OCI-LY7 (cell line): ENCODE measurements at regions not wholly inside any gene's neighbourhood (a gene's known extent, or its start where the extent isn't known, plus 50 kb on each side); places are given as distances from the start of the nearest gene placed in this dataset.

Experiments used
- BruUV-seq: library from RNA; stranded (reverse); fragments of 400-500 nt; replicated peaks from 2 replicates; lab custom pipeline; 2021; lab: Mats Ljungman, UMichigan
- CTCF ChIA-PET: fragments of 300-600 bp; sonication (Branson Sonifier 250); formaldehyde crosslinking; loops from one replicate; lab custom pipeline; 2022; ENCODE audit warnings: antibody characterized with exemption; ENCODE audit not compliant: unreplicated experiment; lab: Charles Lee
- POLR2A ChIA-PET: fragments of 300-600 bp; sonication (Branson Sonifier 250); formaldehyde crosslinking; loops from one replicate; lab custom pipeline; 2022; ENCODE audit warnings: antibody characterized with exemption; lab: Charles Lee
- DNase-seq: peaks from one replicate; pipeline ENCODE4 v3.0.0-alpha.2; 2015; ENCODE audit warnings: low spot score
- H2AFZ ChIP-seq: fragments of 200-600 bp; sonication (generic), shearing (Covaris generic); 2 replicates; pipeline ENCODE4 v1.6.1; 2014; ENCODE audit warnings: mild to moderate bottlenecking, antibody characterized with exemption, low read length, moderate library complexity
- H3K27ac ChIP-seq: fragments of 200-600 bp; sonication (generic); 2 replicates; pipeline ENCODE4 v1.5.1; 2014; ENCODE audit warnings: mixed run types, low read depth, mild to moderate bottlenecking, moderate library complexity, low read length, inconsistent platforms; ENCODE audit not compliant: poor library complexity, severe bottlenecking
- H3K36me3 ChIP-seq: fragments of 200-600 bp; sonication (generic); 2 replicates; pipeline ENCODE4 v1.6.1; 2014; ENCODE audit warnings: mild to moderate bottlenecking, antibody characterized with exemption, low read length, moderate library complexity, mixed read lengths; ENCODE audit not compliant: insufficient read depth
- H3K4me1 ChIP-seq: fragments of 200-600 bp; sonication (generic); 2 replicates; pipeline ENCODE4 v1.5.1; 2014; ENCODE audit warnings: mild to moderate bottlenecking, low read length; ENCODE audit not compliant: insufficient read depth, poor library complexity, severe bottlenecking
- H3K4me2 ChIP-seq: fragments of 200-600 bp; sonication (generic); 2 replicates; pipeline ENCODE4 v1.6.1; 2014; ENCODE audit warnings: mild to moderate bottlenecking, low read length
- H3K4me3 ChIP-seq: fragments of 200-600 bp; sonication (generic); 2 replicates; pipeline ENCODE4 v1.5.1; 2014; ENCODE audit warnings: mild to moderate bottlenecking, low read depth, low read length; ENCODE audit not compliant: poor library complexity, severe bottlenecking
- H3K79me2 ChIP-seq: fragments of 200-600 bp; sonication (generic); 2 replicates; pipeline ENCODE4 v1.6.1; 2016; ENCODE audit warnings: low read depth, mild to moderate bottlenecking, low read length, moderate library complexity, mixed read lengths; ENCODE audit not compliant: insufficient read depth
- H3K9me2 ChIP-seq: fragments of 200-600 bp; sonication (generic); 2 replicates; pipeline ENCODE4 v1.6.1; 2016; ENCODE audit warnings: mild to moderate bottlenecking, low read length, mixed read lengths; ENCODE audit not compliant: insufficient read depth
- H3K9me3 ChIP-seq: fragments of 200-600 bp; sonication (generic); 2 replicates; pipeline ENCODE4 v1.6.1; 2014; ENCODE audit warnings: mild to moderate bottlenecking, mixed run types, low read length, mixed read lengths
- H4K20me1 ChIP-seq: fragments of 200-600 bp; sonication (generic); 2 replicates; pipeline ENCODE4 v1.6.1; 2014; ENCODE audit warnings: mild to moderate bottlenecking, antibody characterized with exemption, low read length, moderate library complexity, mixed read lengths; ENCODE audit not compliant: insufficient read depth
- CTCF ChIP-seq: fragments of 200-600 bp; sonication (generic); conservative IDR thresholded peaks from 2 replicates; pipeline ENCODE4 v1.5.1; 2014; ENCODE audit warnings: mild to moderate bottlenecking, antibody characterized with exemption, low read length, moderate library complexity, mixed read lengths
- EZH2phosphoT487 ChIP-seq: fragments of 200-600 bp; sonication (generic); IDR thresholded peaks from 2 replicates; pipeline ENCODE4 v1.6.1; 2018; ENCODE audit warnings: low read depth, borderline replicate concordance, mild to moderate bottlenecking, mixed run types, antibody characterized with exemption, low read length, moderate library complexity, mixed read lengths
- intact Hi-C: fragments of 100-400 bp; cut with micrococcal nuclease; formaldehyde crosslinking; loops from one replicate; pipeline ENCODE4 v1.10.0; 2022; ENCODE audit not compliant: unreplicated experiment

- no peaks in the 10 kb centered on the region for H3K36me3 ChIP-seq
- POLR2A ChIA-PET: no interaction called here
- no peak overlapping the region for H3K27ac ChIP-seq
- H3K4me2 ChIP-seq: no peak overlapping the region
- H3K9me3 ChIP-seq: no peaks in the 10 kb centered on the region
- no peaks in the 10 kb centered on the region for H3K79me2 ChIP-seq
- H4K20me1 ChIP-seq: no peaks in the 10 kb centered on the region
- intact Hi-C loops: no loop called here
- no peak overlapping the region for H3K4me3 ChIP-seq
- no peaks in the 10 kb centered on the region for H3K9me2 ChIP-seq
- no TSS peak for BruUV-seq
- CTCF ChIA-PET: no interaction called here
- H3K4me1 ChIP-seq: no peaks in the 10 kb centered on the region
- H2AFZ ChIP-seq: no peak overlapping the region
- TF ChIP-seq CTCF (no peak), EZH2phosphoT487 (no peak)
- DNase-seq: no peak
These were observed 349.2 kb downstream of the DEPDC1B start for GRCh38 chr5:60350794-60351193.

GRCh38 chr5:60349891-60350415 lies 350.0 kb downstream of the DEPDC1B start:
- H3K4me2 ChIP-seq: no peak overlapping the region
- no peaks in the 10 kb centered on the region for H3K4me1 ChIP-seq
- POLR2A ChIA-PET: no interaction called here
- no peak for DNase-seq
- BruUV-seq: no TSS peak
- H3K4me3 ChIP-seq: no peak overlapping the region
- CTCF ChIA-PET: no interaction called here
- intact Hi-C loops: no loop called here
- H4K20me1 ChIP-seq: no peaks in the 10 kb centered on the region
- no peak overlapping the region for H3K27ac ChIP-seq
- no peaks in the 10 kb centered on the region for H3K9me2 ChIP-seq
- H3K36me3 ChIP-seq: no peaks in the 10 kb centered on the region
- no peaks in the 10 kb centered on the region for H3K79me2 ChIP-seq
- H3K9me3 ChIP-seq: no peaks in the 10 kb centered on the region
- no peak overlapping the region for H2AFZ ChIP-seq
- TF ChIP-seq EZH2phosphoT487 (no peak), CTCF (no peak)

GRCh38 chr5:60346393-60346792 lies 353.6 kb downstream of the DEPDC1B start:
- BruUV-seq: no TSS peak
- H3K4me1 ChIP-seq: no peaks in the 10 kb centered on the region
- CTCF ChIA-PET: no interaction called here
- H3K79me2 ChIP-seq: no peaks in the 10 kb centered on the region
- no peaks in the 10 kb centered on the region for H4K20me1 ChIP-seq
- POLR2A ChIA-PET: interaction anchor here (1.1 kb wide), 1 partner anchor 11 kb away, joined by 3 read pairs; no protein-coding TSS in a partner anchor
- no peak overlapping the region for H3K4me3 ChIP-seq
- no peak overlapping the region for H2AFZ ChIP-seq
- H3K9me3 ChIP-seq: no peaks in the 10 kb centered on the region
- H3K4me2 ChIP-seq: no peak overlapping the region
- H3K27ac ChIP-seq: no peak overlapping the region
- no peak for TF ChIP-seq CTCF
- TF ChIP-seq EZH2phosphoT487: no peak
- no peaks in the 10 kb centered on the region for H3K9me2 ChIP-seq
- H3K36me3 ChIP-seq: no peaks in the 10 kb centered on the region
- intact Hi-C loops: no loop called here
- no peak for DNase-seq
